ENCODE measurements at regions not wholly inside any gene's neighbourhood (a gene's known extent, or its start where the extent isn't known, plus 50 kb on each side); places are given as distances from the start of the nearest gene placed in this dataset.

- H3K27ac ChIP-seq (ENCODE audit: low read length) = no peak overlapping the region
- no peaks in the 10 kb centered on the region for H3K79me2 ChIP-seq (ENCODE audit: low read length)
- no peak overlapping the region for H2AFZ ChIP-seq (ENCODE audit: low read depth, low read length)
- no peak for TF ChIP-seq EZH2phosphoT487 (IDR thresholded peaks at IDR 0.05; ENCODE audit: low read depth)
- no peak for TF ChIP-seq CTCF (IDR thresholded peaks at IDR 0.05; ENCODE audit: low read depth, low read length)
- H3K9ac ChIP-seq (ENCODE audit: low read length) = no peak overlapping the region
- H3K4me1 ChIP-seq (ENCODE audit: low read length) = no peaks in the 10 kb centered on the region
- H3K27me3 ChIP-seq (ENCODE audit: low read depth, low read length) = no peaks in the 10 kb centered on the region
- H3K36me3 ChIP-seq (replicated peaks; ENCODE audit: low read depth, low read length) = no peaks in the 10 kb centered on the region
- no peak overlapping the region for H3K4me3 ChIP-seq (ENCODE audit: low read length)
- H3K9me3 ChIP-seq (ENCODE audit: insufficient read depth, low read length) = no peaks in the 10 kb centered on the region
- H4K20me1 ChIP-seq (ENCODE audit: insufficient read depth, low read length) = no peaks in the 10 kb centered on the region
- no peak overlapping the region for H3K4me2 ChIP-seq (ENCODE audit: low read length)
Measured at GRCh38 chr13:63902141-63902540, 2486.5 kb upstream of the PCDH20 start.

GRCh38 chr13:63901630-63902029 is 2486.0 kb upstream of the PCDH20 start:
- Histone ChIP-seq H3K4me2 (ENCODE audit: low read length) (no peak overlapping the region), H3K4me3 (ENCODE audit: low read length) (no peak overlapping the region), H4K20me1 (ENCODE audit: insufficient read depth, low read length) (no peaks in the 10 kb centered on the region), H3K9me3 (ENCODE audit: insufficient read depth, low read length) (no peaks in the 10 kb centered on the region), H3K9ac (ENCODE audit: low read length) (no peak overlapping the region), H3K27me3 (ENCODE audit: low read depth, low read length) (no peaks in the 10 kb centered on the region), H3K36me3 (replicated peaks; ENCODE audit: low read depth, low read length) (no peaks in the 10 kb centered on the region), H2AFZ (ENCODE audit: low read depth, low read length) (no peak overlapping the region), H3K79me2 (ENCODE audit: low read length) (no peaks in the 10 kb centered on the region), H3K4me1 (ENCODE audit: low read length) (no peaks in the 10 kb centered on the region), H3K27ac (ENCODE audit: low read length) (no peak overlapping the region)
- TF ChIP-seq EZH2phosphoT487 (IDR thresholded peaks at IDR 0.05; ENCODE audit: low read depth) = no peak
- no peak for TF ChIP-seq CTCF (IDR thresholded peaks at IDR 0.05; ENCODE audit: low read depth, low read length)

- Histone ChIP-seq H3K9ac (ENCODE audit: low read length) (no peak overlapping the region), H3K27me3 (ENCODE audit: low read depth, low read length) (no peaks in the 10 kb centered on the region), H2AFZ (ENCODE audit: low read depth, low read length) (no peak overlapping the region), H3K9me3 (ENCODE audit: insufficient read depth, low read length) (no peaks in the 10 kb centered on the region), H3K4me3 (ENCODE audit: low read length) (no peak overlapping the region), H3K4me1 (ENCODE audit: low read length) (no peaks in the 10 kb centered on the region), H3K27ac (ENCODE audit: low read length) (no peak overlapping the region), H3K79me2 (ENCODE audit: low read length) (no peaks in the 10 kb centered on the region), H3K4me2 (ENCODE audit: low read length) (no peak overlapping the region), H4K20me1 (ENCODE audit: insufficient read depth, low read length) (no peaks in the 10 kb centered on the region), H3K36me3 (replicated peaks; ENCODE audit: low read depth, low read length) (no peaks in the 10 kb centered on the region)
- TF ChIP-seq CTCF (IDR thresholded peaks at IDR 0.05; ENCODE audit: low read depth, low read length) (no peak), EZH2phosphoT487 (IDR thresholded peaks at IDR 0.05; ENCODE audit: low read depth) (no peak)
Measured at GRCh38 chr13:63900406-63900805, 2484.8 kb upstream of the PCDH20 start.

- Histone ChIP-seq H3K27ac (ENCODE audit: low read length) (no peak overlapping the region), H3K4me1 (ENCODE audit: low read length) (no peaks in the 10 kb centered on the region), H2AFZ (ENCODE audit: low read depth, low read length) (no peak overlapping the region)
Measured at GRCh38 chr13:63896321-63896720, 2480.7 kb upstream of the PCDH20 start.

More at GRCh38 chr13:63896321-63896720, 2480.7 kb upstream of the PCDH20 start:
- Histone ChIP-seq H3K79me2 (ENCODE audit: low read length) (no peaks in the 10 kb centered on the region), H3K4me3 (ENCODE audit: low read length) (no peak overlapping the region), H3K9ac (ENCODE audit: low read length) (no peak overlapping the region), H3K27me3 (ENCODE audit: low read depth, low read length) (no peaks in the 10 kb centered on the region), H3K4me2 (ENCODE audit: low read length) (no peak overlapping the region), H4K20me1 (ENCODE audit: insufficient read depth, low read length) (no peaks in the 10 kb centered on the region), H3K9me3 (ENCODE audit: insufficient read depth, low read length) (no peaks in the 10 kb centered on the region), H3K36me3 (replicated peaks; ENCODE audit: low read depth, low read length) (no peaks in the 10 kb centered on the region)
- TF ChIP-seq CTCF (IDR thresholded peaks at IDR 0.05; ENCODE audit: low read depth, low read length) (no peak), EZH2phosphoT487 (IDR thresholded peaks at IDR 0.05; ENCODE audit: low read depth) (no peak)
